Ramos (cell line): ENCODE measurements at regions not wholly inside any gene's neighbourhood (a gene's known extent, or its start where the extent isn't known, plus 50 kb on each side); places are given as distances from the start of the nearest gene placed in this dataset.
"Not testable (repeated sequence)": the region's sequence is repeated elsewhere in the genome, so short reads cannot be mapped to it uniquely, and the experiment has no call there.

Experiments
- in situ Hi-C: fragments of 300-500 bp; cut with MboI; formaldehyde crosslinking; loops from one replicate; pipeline ENCODE4 v1.14.3; 2022; ENCODE audit warnings: low sequenced_read_pairs; ENCODE audit not compliant: unreplicated experiment

GRCh38 chr9:119712325-119712724, 343.1 kb upstream of the BRINP1 start:
- in situ Hi-C loops, result no loop called here

- in situ Hi-C loops, result no loop called here
Measured at GRCh38 chr9:119709431-119709830, 340.2 kb upstream of the BRINP1 start.

GRCh38 chr9:119707228-119707845, 338.1 kb upstream of the BRINP1 start:
- in situ Hi-C loops, result no loop called here

- in situ Hi-C loops, result no loop called here
Measured at GRCh38 chr9:119701651-119702050, 332.4 kb upstream of the BRINP1 start.

- in situ Hi-C loops, result no loop called here
Measured at GRCh38 chr9:119698535-119698934, 329.3 kb upstream of the BRINP1 start.

- in situ Hi-C loops, result no loop called here
Measured at GRCh38 chr9:119697996-119698395, 328.8 kb upstream of the BRINP1 start.

- in situ Hi-C loops, result no loop called here
Measured at GRCh38 chr9:119689879-119690278, 320.6 kb upstream of the BRINP1 start.

- in situ Hi-C loops, result no loop called here
Measured at GRCh38 chr9:119688547-119688946, 319.3 kb upstream of the BRINP1 start.

GRCh38 chr9:119677811-119678505, 308.7 kb upstream of the BRINP1 start:
- in situ Hi-C loops, result no loop called here

- in situ Hi-C loops, result no loop called here
Measured at GRCh38 chr9:119675951-119676350, 306.7 kb upstream of the BRINP1 start.

GRCh38 chr9:119672763-119673162, 303.5 kb upstream of the BRINP1 start:
- in situ Hi-C loops, result not testable (repeated sequence)

GRCh38 chr9:119667916-119668315, 298.7 kb upstream of the BRINP1 start:
- in situ Hi-C loops, result no loop called here

- in situ Hi-C loops, result no loop called here
Measured at GRCh38 chr9:119667163-119667562, 297.9 kb upstream of the BRINP1 start.

GRCh38 chr9:119662329-119662728, 293.1 kb upstream of the BRINP1 start:
- in situ Hi-C loops, result no loop called here

- in situ Hi-C loops, result no loop called here
Measured at GRCh38 chr9:119652931-119653330, 283.7 kb upstream of the BRINP1 start.

- in situ Hi-C loops, result no loop called here
Measured at GRCh38 chr9:119649205-119649604, 280.0 kb upstream of the BRINP1 start.

- in situ Hi-C loops, result no loop called here
Measured at GRCh38 chr9:119639287-119639955, 270.2 kb upstream of the BRINP1 start.

GRCh38 chr9:119634006-119634405, 264.8 kb upstream of the BRINP1 start:
- in situ Hi-C loops, result no loop called here

- in situ Hi-C loops, result no loop called here
Measured at GRCh38 chr9:119611565-119611964, 242.3 kb upstream of the BRINP1 start.

GRCh38 chr9:119609277-119609971, 240.2 kb upstream of the BRINP1 start:
- in situ Hi-C loops, result no loop called here

- in situ Hi-C loops, result no loop called here
Measured at GRCh38 chr9:119601632-119602031, 232.4 kb upstream of the BRINP1 start.
